HK-2 (cell line): ENCODE measurements at regions not wholly inside any gene's neighbourhood (a gene's known extent, or its start where the extent isn't known, plus 50 kb on each side); places are given as distances from the start of the nearest gene placed in this dataset.
"Not testable (repeated sequence)": the region's sequence is repeated elsewhere in the genome, so short reads cannot be mapped to it uniquely, and the experiment has no call there.

Experiments
- DNase-seq: peaks from one replicate; pipeline ENCODE4 v3.0.0-alpha.2; 2018; ENCODE audit not compliant: unreplicated experiment

GRCh38 chr20:29687438-29687837 lies 1570.0 kb upstream of the DEFB115 start:
- DNase-seq = no peak

- DNase-seq = no peak
Observed at GRCh38 chr20:29689411-29690225, 1567.8 kb upstream of the DEFB115 start.

- no peak for DNase-seq
Observed at GRCh38 chr20:29690274-29690673, 1567.2 kb upstream of the DEFB115 start.

GRCh38 chr20:29740601-29740950 lies 1516.9 kb upstream of the DEFB115 start:
- no peak for DNase-seq

- no peak for DNase-seq
Observed at GRCh38 chr20:29740951-29741593, 1516.4 kb upstream of the DEFB115 start.

GRCh38 chr20:29741594-29741893 lies 1515.9 kb upstream of the DEFB115 start:
- no peak for DNase-seq

- no peak for DNase-seq
Observed at GRCh38 chr20:29741894-29742698, 1515.4 kb upstream of the DEFB115 start.

GRCh38 chr20:29742699-29743100 lies 1514.8 kb upstream of the DEFB115 start:
- no peak for DNase-seq

- DNase-seq = no peak
Observed at GRCh38 chr20:29743101-29743931, 1514.1 kb upstream of the DEFB115 start.

- no peak for DNase-seq
Observed at GRCh38 chr20:29744071-29744470, 1513.4 kb upstream of the DEFB115 start.

- DNase-seq = not testable (repeated sequence)
Observed at GRCh38 chr20:29745534-29746245, 1511.8 kb upstream of the DEFB115 start.

GRCh38 chr20:29750268-29750899 lies 1507.1 kb upstream of the DEFB115 start:
- no peak for DNase-seq

- DNase-seq = not testable (repeated sequence)
Observed at GRCh38 chr20:29752644-29753425, 1504.6 kb upstream of the DEFB115 start.

GRCh38 chr20:29753426-29753746 lies 1504.1 kb upstream of the DEFB115 start:
- not testable (repeated sequence) for DNase-seq

- DNase-seq = not testable (repeated sequence)
Observed at GRCh38 chr20:29753879-29754278, 1503.6 kb upstream of the DEFB115 start.

- not testable (repeated sequence) for DNase-seq
Observed at GRCh38 chr20:29755854-29756498, 1501.5 kb upstream of the DEFB115 start.

- DNase-seq = no peak
Observed at GRCh38 chr20:29756664-29757063, 1500.8 kb upstream of the DEFB115 start.

- DNase-seq = not testable (repeated sequence)
Observed at GRCh38 chr20:29761621-29762385, 1495.7 kb upstream of the DEFB115 start.

- no peak for DNase-seq
Observed at GRCh38 chr20:29762620-29763019, 1494.8 kb upstream of the DEFB115 start.
